ENCODE measurements at regions not wholly inside any gene's neighbourhood (a gene's known extent, or its start where the extent isn't known, plus 50 kb on each side); places are given as distances from the start of the nearest gene placed in this dataset.

DNA sequence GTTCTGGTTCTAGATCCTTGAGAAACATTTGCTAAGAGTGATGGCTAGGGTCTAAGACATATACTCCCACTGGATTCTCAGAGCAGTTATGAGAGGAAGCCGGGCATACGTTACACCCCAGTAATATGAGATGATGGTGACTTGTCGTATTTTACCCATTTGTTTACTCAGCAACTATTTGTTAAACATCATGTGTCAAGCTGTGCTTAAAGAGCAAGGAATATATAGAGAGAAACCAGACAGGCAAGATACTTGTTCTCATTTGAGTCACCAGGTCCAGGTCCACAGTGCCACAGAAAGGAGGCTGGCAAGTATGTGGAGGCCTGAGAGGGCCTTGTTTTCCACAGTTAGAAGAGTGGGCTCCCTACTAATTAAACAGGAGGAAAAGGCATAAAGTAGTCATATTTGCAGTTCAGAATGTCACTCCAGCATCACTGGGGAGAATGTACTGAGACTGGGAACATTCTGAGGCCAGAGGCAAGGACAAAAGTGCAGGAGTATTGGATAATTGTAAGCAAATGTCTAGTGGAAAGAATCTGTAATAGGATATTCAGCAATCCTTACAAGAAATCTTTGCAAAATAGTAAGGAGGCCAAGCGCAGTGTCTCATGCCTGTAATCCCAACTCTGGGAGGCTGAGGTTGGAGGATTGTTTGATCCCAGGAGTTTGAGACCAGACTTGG, 142.2 kb downstream of the IRS2 start:
- no peak for DNase-seq

DNA sequence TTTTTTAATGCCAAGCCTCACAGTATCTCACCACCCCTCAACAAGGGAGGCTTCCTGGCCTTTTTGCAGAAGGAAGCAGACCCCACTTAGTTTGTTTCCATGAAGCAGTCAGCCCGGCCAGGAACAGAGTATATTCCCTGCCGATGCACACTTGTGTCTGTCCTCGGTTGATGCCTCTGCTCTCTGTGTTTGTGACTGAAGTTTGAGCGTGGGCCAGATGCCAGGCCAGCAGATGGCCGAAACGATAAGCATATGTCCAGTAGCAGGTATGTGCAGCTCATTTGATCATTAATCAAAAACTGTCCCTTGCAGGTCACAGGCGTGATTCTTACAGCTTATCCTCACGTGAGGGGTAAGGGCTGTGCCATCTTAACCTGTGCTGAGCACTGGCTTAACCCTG, 144.0 kb downstream of the IRS2 start:
- DNase-seq = no peak

DNA sequence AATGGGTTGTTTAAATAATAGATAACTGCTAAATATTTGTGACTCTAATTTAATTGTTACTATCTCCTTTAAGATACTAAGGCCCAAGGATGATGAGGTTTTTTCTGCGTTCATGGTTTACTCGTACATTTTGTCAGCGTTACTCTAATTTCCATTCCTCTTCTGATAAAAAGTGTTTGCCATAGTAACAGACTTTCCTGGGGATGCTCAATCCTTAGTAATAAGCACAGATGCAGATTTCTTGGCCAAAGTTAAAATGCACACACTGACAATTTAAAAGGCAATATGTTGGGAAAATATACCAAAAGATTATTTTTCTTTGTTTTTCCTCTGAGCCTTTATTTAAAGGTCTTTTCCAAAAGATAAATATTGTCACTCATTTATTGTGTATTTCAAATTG, 149.6 kb downstream of the IRS2 start:
- DNase-seq = no peak

DNA sequence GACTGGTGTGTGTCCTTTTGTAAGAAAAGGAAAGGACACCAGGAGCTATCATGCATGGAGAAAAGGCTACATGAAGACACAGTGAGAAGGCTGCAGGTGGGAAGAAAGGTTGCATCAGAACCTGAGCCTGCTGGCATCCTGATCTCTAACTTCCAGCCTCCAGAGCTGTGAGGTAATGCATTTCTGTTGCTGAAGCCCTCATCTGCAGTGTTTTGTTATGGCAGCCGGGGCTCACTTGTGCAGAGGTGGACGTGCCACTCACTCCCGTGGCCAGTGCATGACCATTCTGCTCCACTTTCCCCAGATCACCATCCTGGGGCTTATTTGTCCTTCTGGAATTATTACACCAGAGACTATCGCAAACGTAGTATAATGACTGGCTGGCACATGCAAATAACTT, 155.3 kb downstream of the IRS2 start:
- DNase-seq = no peak

DNA sequence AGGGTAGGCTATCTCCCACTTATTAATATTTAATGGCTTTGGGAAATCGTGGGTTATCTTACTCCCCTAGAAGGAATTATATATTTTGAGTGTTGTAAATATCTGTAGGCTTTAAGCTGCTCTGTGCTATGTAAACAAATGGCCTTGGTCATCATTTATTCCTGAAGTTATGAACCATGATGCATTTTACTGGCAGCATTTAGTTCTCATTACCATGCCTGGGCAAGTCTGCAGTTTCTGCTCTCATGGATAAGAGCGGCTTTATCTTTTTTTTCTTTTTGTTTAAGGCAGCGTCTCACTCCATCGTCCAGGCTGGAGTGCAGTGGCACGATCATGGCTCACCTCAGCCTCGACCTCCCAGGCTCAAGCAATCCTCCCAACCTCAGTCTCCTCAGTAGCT, 156.1 kb downstream of the IRS2 start:
- DNase-seq = no peak

DNA sequence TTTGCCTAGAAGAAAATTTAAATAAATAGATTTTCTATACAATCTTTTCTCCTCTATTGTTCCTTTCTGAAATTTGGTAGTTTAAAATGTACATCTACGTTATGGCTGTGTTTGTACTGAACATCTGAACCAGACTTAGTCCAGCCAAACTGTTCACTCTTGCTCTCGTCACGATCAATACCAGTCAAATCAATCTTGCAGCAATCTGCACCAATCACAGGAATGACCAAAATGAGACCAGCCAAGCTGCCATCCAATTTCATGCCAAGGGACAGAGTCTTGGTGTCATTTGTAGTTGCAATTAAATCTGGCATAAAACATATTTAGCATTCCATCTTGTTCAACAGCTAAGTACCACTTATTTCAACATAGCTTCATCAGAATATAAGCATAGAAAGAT, 156.6 kb downstream of the IRS2 start:
- no peak for DNase-seq

DNA sequence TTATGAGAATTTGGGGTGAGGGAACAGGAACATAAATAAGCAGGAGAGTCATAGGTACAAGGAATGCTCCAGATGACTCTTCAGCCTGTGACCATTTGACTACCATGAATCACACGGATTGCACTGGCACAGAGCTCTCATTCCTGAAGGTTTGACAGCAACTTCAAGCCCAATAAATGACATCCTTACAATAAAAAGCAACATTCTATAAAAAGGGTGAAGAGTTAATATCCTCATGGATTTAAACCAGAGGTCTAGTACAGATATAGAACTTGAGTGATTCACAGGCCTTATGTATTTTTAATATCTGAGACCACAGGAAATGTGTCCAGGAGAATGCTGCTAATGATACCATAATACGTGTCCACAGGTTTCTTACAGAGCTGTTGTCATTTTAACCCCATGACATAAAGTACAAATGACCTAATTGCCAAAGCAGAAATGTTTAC, 158.1 kb downstream of the IRS2 start:
- no peak for DNase-seq

DNA sequence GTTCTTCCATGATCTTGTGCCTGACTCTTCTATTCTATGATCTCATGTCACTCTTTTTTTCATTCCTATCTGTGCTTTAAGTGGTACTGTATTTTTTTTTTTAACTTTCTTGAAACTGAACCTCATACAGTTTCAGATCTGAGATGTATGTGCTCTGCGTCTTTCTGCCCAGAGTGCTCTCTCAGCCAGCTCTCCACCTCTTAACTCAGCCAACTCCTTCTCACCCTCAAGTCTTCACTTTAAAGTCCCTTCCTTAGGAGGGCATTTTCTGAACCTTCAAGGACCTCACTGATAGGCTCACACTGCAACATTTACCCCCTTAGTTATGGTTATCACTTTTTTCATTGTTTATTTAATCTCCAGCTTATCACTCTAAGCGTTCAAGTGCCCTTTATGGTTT, 158.7 kb downstream of the IRS2 start:
- DNase-seq = no peak

DNA sequence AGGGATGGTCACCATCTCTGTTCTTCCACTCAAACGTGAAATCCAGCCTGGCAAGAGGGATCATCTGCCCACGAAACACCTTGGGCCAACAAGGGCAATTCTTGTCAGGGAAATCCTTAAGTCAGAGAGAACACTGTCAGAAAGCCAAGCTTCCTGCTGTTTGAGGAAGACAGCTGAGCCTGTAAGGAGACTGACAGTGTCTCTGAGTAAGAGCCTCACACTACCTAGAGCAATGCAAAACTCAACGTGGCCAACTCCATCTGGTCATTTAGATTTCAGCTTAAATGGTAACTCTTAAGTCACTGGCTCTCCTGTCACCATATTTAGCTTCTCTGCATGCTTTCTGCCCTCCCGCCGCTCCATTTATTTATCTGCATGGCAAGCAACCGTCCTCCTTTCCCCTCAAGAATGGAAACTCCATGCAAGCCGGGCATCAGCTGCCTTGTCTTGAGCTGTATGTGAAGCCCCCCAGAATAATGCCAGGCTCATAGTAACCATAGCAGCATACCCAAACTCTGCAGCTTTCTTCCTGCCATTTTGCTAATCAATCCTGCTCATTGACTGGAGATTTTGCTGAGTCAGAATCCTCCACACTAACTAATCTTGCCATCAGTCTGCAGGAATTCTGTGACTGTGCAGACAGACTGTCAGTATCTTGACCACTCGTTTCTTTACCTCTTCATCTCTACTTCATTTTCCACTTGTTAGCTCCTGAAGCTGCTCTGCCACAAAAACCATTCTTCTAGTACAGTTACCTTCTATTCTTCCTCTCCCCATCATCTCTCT, 159.8 kb downstream of the IRS2 start:
- DNase-seq = no peak

DNA sequence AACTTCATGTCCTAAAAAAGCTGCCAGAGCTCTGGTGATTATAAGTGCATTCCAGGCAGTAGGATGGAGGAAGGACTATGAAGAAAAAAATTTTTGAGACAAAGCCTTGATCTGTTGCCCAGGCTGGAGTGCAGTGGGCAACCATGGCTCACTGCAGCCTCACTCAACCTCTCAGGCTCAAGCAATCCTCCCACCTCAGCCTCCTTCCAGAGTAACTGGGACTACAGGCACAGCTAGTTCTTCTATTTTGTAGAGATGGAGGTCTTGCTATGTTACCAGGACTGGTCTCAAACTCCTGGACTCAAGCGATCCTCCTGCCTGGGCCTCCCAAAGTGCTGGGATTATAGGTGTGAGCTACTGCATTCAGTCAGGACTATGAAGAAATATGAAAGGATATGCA, 161.2 kb downstream of the IRS2 start:
- DNase-seq = no peak

DNA sequence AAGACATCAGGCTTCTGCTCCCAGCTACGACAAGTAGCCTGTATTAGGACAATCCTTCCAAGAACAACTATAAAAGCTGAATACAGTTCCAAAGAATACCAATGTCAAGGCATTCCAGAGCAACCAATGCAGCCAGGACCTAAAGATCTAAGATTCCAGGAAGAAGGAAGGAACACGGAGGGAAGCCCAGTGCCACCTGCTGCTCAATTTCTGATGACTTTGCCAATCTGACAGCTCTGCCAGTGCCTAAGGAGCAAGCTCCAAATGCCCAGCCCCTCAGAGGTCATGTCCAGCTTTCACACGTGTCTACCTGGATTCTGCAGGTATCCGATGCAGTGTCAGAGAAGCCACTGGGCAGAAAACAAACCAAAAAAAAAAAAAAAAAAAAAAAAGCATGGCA, 164.4 kb downstream of the IRS2 start:
- no peak for DNase-seq

DNA sequence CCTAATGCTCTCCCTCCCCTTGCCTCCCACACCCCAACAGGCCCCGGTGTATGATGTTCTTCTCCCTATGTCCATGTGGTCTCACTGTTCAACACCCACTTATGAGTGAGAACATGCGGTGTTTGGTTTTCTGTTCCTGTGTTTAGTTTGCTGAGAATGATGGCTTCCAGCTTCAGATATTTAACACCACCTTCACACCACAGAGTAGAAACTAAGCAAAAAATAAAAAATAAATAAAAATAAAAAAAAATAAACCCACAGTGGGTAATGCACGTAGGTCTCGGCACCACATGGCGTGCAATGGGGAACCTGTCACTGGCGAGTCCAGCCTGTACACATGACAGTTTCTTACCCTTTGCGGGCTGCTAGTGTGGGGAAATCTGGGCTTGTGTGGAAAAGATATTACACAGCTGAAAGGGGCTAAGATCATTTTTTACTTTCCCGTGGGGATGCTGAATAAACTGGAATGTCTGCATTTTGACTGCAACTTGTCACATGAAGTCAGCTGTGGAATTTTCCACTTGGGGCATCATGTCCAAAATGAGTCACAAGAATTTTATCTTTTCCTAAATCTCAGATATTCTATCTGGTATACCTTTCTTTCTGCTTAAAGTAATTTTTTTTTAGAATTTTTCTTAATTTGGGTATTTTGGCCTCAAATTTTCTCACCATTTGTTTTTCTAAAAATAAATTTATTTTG, 170.5 kb downstream of the IRS2 start:
- no peak for DNase-seq

DNA sequence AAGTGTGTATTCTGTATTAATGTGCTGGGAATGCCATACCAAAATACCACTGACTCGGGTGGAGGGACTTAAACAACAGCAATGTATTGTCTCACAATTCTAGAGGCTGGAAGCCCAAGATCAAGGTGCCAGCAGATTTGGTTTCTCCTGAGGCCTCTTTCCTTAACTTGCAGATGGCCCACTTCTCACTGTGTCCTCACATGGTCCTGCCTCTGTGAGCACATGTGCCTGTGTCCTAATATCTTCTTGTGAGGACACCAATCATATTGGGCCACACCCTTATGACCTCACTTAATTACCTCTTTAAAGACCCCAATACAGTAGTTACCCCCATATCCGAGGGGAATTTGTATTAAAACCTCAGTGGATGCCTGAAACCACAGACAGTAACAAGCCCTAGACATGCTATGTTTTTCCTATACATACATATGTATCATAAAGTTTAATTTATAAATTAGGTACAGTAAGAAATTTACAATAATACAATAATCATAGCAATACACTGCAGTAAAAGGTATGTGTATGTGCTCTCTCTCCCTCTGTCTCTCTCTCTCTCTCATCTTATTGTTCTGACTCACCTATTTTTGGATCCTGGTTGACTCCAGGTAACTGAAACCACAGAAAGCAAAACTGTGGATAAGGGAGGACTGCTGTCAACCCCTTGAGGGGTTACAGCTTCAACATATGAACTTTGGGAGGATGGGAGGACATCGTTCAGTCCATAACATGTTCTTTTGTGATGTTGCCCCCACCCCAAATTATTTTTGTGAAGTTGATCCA, 174.3 kb downstream of the IRS2 start:
- no peak for DNase-seq

DNA sequence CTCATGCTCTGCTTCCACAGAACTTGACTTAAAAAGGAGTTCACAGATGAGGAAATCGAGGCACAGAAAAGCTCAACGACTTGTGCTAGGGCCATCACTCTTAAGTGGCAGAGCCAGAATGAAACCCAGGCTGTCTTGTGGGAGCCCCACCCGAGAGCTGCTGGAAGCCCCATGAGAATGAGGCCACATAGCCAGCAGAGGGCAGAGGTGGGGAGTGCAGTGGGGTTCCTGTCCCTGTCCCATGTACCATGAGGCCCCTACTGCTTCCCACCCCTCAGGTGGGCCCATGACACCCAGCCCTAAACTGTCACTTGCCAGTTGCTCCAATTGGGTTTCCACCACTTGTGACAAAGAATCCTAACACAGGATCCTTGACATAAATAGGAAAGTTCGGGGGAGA, 175.9 kb downstream of the IRS2 start:
- peak; percentile 54 to 57 for DNase-seq

DNA sequence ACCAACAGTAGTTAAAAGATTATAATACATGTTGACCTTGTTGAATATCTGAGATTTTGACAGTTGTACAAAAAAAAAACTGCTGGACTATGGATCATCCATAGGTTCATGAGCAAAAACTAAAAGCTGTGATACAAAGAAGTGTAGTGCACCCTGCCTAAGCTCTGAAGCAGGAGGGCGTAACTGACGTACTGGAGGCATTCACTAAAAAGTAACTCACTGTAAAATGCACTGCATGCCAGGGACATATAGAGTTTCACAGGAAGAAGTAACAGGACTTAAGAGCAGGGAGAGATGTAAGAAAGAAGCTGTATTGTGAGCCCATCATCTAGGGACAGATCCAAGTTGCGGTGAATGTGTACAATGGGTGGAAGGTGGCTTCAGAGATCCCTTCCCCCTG, 177.9 kb downstream of the IRS2 start:
- DNase-seq = no peak

DNA sequence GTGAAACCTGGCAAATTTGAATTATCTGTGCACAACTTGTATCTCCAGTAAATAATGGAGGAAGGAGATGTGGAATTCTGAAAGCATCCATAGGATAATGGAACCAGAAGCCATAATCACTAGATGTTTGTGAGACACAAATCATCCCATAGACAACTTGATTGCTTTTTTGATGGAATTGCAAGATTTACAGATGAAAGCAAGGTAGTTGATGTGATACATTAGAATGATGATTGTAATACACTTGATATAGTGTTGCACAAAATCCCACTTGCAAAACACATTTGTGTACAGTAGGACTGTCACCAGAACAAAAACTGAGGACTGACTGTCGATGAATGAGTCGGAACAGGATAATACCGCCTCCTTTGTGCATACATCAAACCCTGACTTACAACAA, 178.3 kb downstream of the IRS2 start:
- DNase-seq = no peak

DNA sequence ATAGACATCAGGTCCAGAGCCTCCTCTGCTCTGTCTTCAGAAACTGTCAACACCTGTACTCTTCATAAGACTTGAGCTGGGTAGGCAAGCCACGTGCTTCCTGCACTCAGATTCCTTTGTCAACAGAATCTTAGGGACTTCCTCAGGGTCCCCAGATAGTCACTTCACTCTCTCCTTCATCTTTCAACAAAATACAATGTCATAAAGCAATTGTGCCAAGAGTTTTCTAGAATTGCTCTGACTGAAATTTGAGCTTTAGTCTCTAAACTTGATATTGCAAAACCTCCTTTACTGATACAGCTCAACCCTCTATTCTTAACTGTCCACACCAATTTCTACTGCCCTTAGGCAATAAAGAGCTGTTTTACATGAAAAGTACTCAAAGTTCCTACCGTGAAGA, 179.9 kb downstream of the IRS2 start:
- DNase-seq = no peak

DNA sequence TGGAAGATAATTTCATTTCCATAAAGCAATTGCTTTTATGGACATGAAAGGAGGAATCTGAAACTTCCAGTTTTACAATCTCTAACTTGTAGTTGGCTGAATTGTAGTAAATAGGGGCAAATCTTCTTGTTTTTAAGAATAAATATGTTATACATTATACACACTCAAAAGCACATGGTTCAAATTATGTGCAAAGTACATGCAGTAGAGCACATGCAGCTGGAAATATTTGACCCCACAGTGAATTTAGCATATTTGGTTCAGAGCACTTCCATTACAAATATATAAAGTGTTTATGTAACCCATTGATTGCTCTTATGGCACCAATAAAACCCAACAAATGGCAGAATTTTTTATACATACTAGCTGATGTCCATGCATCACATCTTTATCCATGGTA, 180.5 kb downstream of the IRS2 start:
- DNase-seq = no peak

DNA sequence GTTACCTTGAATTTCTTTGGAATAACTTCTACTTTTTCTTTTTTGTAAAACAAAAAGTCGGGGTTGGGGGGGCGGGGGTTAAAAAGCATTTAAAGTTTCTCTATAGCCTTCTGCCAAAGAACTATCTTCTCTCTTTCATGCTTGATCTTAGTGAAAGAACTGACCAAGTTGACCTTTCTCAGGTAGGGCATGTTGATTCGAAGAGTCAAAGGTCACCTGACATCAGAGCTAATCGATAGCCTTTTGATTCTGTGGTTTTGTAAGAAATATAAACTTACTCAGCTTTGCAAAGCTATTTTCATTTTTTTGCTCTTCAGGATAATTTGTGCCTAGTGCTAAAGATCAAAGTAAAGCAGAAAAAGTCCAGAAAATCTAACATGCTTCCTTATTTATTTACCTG, 181.5 kb downstream of the IRS2 start:
- no peak for DNase-seq

DNA sequence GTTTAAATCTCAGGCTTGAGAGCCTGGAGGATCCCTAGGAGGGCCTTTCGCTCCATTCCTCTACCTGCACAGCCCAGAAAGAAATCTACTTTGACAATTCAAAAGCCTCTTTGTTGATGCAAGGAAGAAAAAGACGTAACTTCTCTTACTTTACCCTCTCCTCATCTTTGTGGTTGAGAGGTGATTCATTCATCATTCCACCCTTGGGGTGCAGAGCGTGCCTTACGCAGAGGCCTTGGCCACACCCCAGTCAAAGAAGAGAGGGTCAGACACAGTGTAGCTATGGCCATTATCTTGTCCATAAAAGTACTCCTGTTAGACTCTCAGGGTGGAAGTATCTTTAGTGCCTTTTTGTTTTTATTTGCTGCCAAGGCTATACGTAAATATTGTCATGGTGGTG, 184.0 kb downstream of the IRS2 start:
- no peak for DNase-seq

DNA sequence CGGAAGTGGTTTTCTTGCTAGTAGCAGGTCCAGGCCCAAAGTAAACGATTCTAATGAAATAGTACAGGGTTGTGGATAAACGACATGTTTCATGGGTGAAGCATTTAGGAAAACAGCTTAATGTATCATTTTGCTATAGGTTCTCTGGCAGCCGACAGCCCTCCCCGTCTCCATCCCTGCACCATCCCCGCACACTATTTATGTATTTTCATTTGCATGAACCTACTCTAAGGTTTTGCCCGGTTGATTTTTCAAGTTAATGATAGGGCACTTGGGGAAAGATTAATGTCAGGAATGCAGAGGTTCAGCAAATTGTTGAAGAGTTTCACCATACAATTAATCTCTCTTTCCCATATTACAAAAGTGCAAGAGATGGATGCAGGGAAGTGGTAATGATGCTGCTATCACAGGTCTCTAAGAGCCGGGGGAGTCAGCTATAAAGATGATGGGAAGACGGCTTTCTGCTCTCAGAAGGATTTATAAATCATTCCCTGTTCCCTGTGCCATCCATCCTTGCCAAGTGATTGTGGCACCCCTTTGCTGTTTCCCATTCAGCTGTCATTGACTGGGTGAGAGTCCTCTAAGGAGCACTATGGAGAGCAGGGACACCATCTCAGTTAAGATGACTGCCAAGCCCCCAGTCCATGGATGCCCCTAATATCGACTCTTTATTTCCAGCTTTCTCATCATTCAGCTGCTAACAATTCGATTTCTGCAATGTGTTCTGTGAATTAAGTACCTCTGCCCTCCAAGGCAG, 186.3 kb downstream of the IRS2 start:
- DNase-seq = no peak

DNA sequence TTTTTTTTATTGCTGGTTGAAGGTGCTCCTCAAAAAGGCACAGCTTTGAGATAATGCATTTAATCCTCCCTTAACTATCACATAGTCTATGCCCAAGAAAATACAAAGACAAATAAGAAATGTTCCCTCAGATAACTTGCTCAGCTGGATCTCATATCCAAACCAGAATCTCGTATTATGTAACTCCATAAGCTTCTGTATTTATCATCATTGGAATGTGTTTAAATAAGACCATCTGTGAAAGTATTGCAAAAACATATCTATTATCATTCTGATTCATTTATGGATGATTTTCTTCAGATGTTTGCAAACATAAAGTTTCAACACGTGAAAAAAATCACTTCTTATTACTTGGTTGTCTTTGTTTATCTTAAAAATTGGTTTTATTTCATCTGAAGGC, 190.9 kb downstream of the IRS2 start:
- DNase-seq = no peak
